CD4-positive, alpha-beta memory T cell (primary cell): ENCODE measurements at regions not wholly inside any gene's neighbourhood (a gene's known extent, or its start where the extent isn't known, plus 50 kb on each side); places are given as distances from the start of the nearest gene placed in this dataset.

Source experiments
- CTCF ChIA-PET: fragments of 350-600 bp; sonication (Branson Sonifier 250); formaldehyde crosslinking; loops from one replicate; lab custom pipeline; 2021; ENCODE audit warnings: inconsistent platforms; ENCODE audit not compliant: partially characterized antibody; lab: Charles Lee
- POLR2A ChIA-PET: fragments of 350-600 bp; sonication (Branson Sonifier 250); formaldehyde crosslinking; loops from one replicate; lab custom pipeline; 2021; ENCODE audit not compliant: partially characterized antibody; lab: Charles Lee
- DNase-seq, 5 donors: peaks; one replicate each; pipeline versions ENCODE4 v3.0.0 to v3.0.0-alpha.2; 2020 to 2022; ENCODE audit warnings: mixed read lengths in 1 of 5
- H3K27ac ChIP-seq: one replicate; pipeline ENCODE4 v1.7.0; 2013; ENCODE audit warnings: low read depth, low read length
- H3K27me3 ChIP-seq: 2 replicates; pipeline ENCODE4 v1.7.0; 2013; ENCODE audit warnings: mild to moderate bottlenecking, low read length, moderate library complexity; ENCODE audit not compliant: insufficient read depth
- H3K36me3 ChIP-seq: 2 replicates; pipeline ENCODE4 v1.7.0; 2013; ENCODE audit warnings: mild to moderate bottlenecking, low read length, moderate library complexity; ENCODE audit not compliant: insufficient read depth
- H3K4me1 ChIP-seq: 2 replicates; pipeline ENCODE4 v1.7.0; 2013; ENCODE audit warnings: mild to moderate bottlenecking, low read length, moderate library complexity; ENCODE audit not compliant: insufficient read depth
- H3K4me3 ChIP-seq, 2 donors: one replicate each; pipeline ENCODE4 v1.7.0; 2013; ENCODE audit warnings: low read length in 2 of 2, mild to moderate bottlenecking in 1 of 2
- H3K9me3 ChIP-seq, 2 donors: one replicate each; pipeline ENCODE4 v1.7.0; 2013; ENCODE audit warnings: low read length in 2 of 2, control low read depth in 1 of 2; ENCODE audit not compliant: control insufficient read depth in 1 of 2
- H3K27ac Mint-ChIP-seq, 7 donors: one replicate each; pipeline ENCODE4 v1.8.0; 2020 to 2021; ENCODE audit warnings: mixed read lengths in 7 of 7, mild to moderate bottlenecking in 6 of 7, inconsistent platforms in 3 of 7, moderate library complexity in 3 of 7
- H3K27me3 Mint-ChIP-seq, 2 donors: one replicate each; pipeline ENCODE4 v1.8.0; 2020 to 2021; ENCODE audit warnings: mixed read lengths in 2 of 2
- H3K36me3 Mint-ChIP-seq, 2 donors: one replicate each; pipeline ENCODE4 v1.8.0; 2020 to 2021; ENCODE audit warnings: mixed read lengths in 2 of 2, inconsistent platforms in 1 of 2, mild to moderate bottlenecking in 1 of 2
- H3K4me1 Mint-ChIP-seq, 4 donors: one replicate each; pipeline ENCODE4 v1.8.0; 2020 to 2021; ENCODE audit warnings: mixed read lengths in 4 of 4, mild to moderate bottlenecking in 1 of 4
- H3K4me3 Mint-ChIP-seq, 8 donors: one replicate each; pipeline ENCODE4 v1.8.0; 2020 to 2021; ENCODE audit warnings: mixed read lengths in 8 of 8, mild to moderate bottlenecking in 7 of 8, moderate library complexity in 6 of 8, inconsistent platforms in 3 of 8
- H3K9me3 Mint-ChIP-seq, 8 donors: one replicate each; pipeline ENCODE4 v1.8.0; 2020 to 2021; ENCODE audit warnings: mixed read lengths in 8 of 8, mild to moderate bottlenecking in 5 of 8, inconsistent platforms in 3 of 8, moderate library complexity in 1 of 8
- intact Hi-C: fragments of 100-400 bp; cut with micrococcal nuclease; formaldehyde crosslinking; loops from one replicate; pipeline ENCODE4 v1.15.1; 2023

GRCh38 chr10:132115732-132116131, 50.0 kb downstream of the JAKMIP3 start:
- peaks cover 3 to 5% of the 10 kb centered on the region in 2 donors for H3K27me3 Mint-ChIP-seq
- CTCF ChIA-PET = no interaction called here

GRCh38 chr10:132117146-132117545, 51.4 kb downstream of the JAKMIP3 start:
- Mint-ChIP-seq H3K4me3 (no peak overlapping the region), H3K27me3 (peaks cover 4 to 5% of the 10 kb centered on the region in 2 donors), H3K4me1 (no peaks in the 10 kb centered on the region), H3K27ac (no peak overlapping the region), H3K9me3 (peaks cover 0 to 3% (median 0%) of the 10 kb centered on the region in 8 donors), H3K36me3 (no peaks in the 10 kb centered on the region)
- intact Hi-C loops = no loop called here
- no peak overlapping the region for H3K27ac ChIP-seq
- no peaks in the 10 kb centered on the region for H3K4me1 ChIP-seq
- no peak for DNase-seq
- ChIA-PET CTCF (no interaction called here), POLR2A (no interaction called here)
- no peaks in the 10 kb centered on the region for H3K27me3 ChIP-seq
- H3K9me3 ChIP-seq = no peaks in the 10 kb centered on the region
- no peaks in the 10 kb centered on the region for H3K36me3 ChIP-seq
- no peak overlapping the region for H3K4me3 ChIP-seq

More at GRCh38 chr10:132115732-132116131, 50.0 kb downstream of the JAKMIP3 start:
- H3K36me3 Mint-ChIP-seq = no peaks in the 10 kb centered on the region
- Histone ChIP-seq H3K36me3 (no peaks in the 10 kb centered on the region), H3K4me1 (no peaks in the 10 kb centered on the region), H3K27me3 (no peaks in the 10 kb centered on the region), H3K4me3 (no peak overlapping the region), H3K9me3 (no peaks in the 10 kb centered on the region), H3K27ac (no peak overlapping the region)
- POLR2A ChIA-PET = no interaction called here
- H3K9me3 Mint-ChIP-seq = peaks cover 0 to 3% (median 0%) of the 10 kb centered on the region in 8 donors
- no peak overlapping the region for H3K27ac Mint-ChIP-seq
- no peak for DNase-seq
- intact Hi-C loops = no loop called here
- no peak overlapping the region for H3K4me3 Mint-ChIP-seq
- no peaks in the 10 kb centered on the region for H3K4me1 Mint-ChIP-seq

- Histone ChIP-seq H3K27ac (no peak overlapping the region), H3K27me3 (no peaks in the 10 kb centered on the region), H3K4me3 (no peak overlapping the region), H3K4me1 (no peaks in the 10 kb centered on the region), H3K36me3 (no peaks in the 10 kb centered on the region), H3K9me3 (no peaks in the 10 kb centered on the region)
- intact Hi-C loops = no loop called here
- H3K27me3 Mint-ChIP-seq = peaks cover 4 to 5% of the 10 kb centered on the region in 2 donors
- DNase-seq = no peak
- no peak overlapping the region for H3K27ac Mint-ChIP-seq
- POLR2A ChIA-PET = no interaction called here
- no peaks in the 10 kb centered on the region for H3K4me1 Mint-ChIP-seq
- H3K36me3 Mint-ChIP-seq = no peaks in the 10 kb centered on the region
- H3K9me3 Mint-ChIP-seq = peaks cover 0 to 3% (median 0%) of the 10 kb centered on the region in 8 donors
- H3K4me3 Mint-ChIP-seq = no peak overlapping the region
- CTCF ChIA-PET = no interaction called here
Measured at GRCh38 chr10:132117636-132118190, 52.0 kb downstream of the JAKMIP3 start.

GRCh38 chr10:132118366-132118765, 52.6 kb downstream of the JAKMIP3 start:
- ChIA-PET POLR2A (no interaction called here), CTCF (no interaction called here)
- Mint-ChIP-seq H3K9me3 (peaks cover 0 to 3% (median 0%) of the 10 kb centered on the region in 8 donors), H3K4me3 (no peak overlapping the region), H3K4me1 (no peaks in the 10 kb centered on the region), H3K27me3 (peaks cover 4 to 5% of the 10 kb centered on the region in 2 donors), H3K27ac (no peak overlapping the region), H3K36me3 (no peaks in the 10 kb centered on the region)
- H3K27me3 ChIP-seq = no peaks in the 10 kb centered on the region
- no peak overlapping the region for H3K4me3 ChIP-seq
- no peaks in the 10 kb centered on the region for H3K9me3 ChIP-seq
- H3K4me1 ChIP-seq = no peaks in the 10 kb centered on the region
- intact Hi-C loops = no loop called here
- DNase-seq = no peak
- no peak overlapping the region for H3K27ac ChIP-seq
- no peaks in the 10 kb centered on the region for H3K36me3 ChIP-seq

GRCh38 chr10:132120200-132120599, 54.5 kb downstream of the JAKMIP3 start:
- Mint-ChIP-seq H3K27ac (no peak overlapping the region), H3K4me1 (no peaks in the 10 kb centered on the region), H3K27me3 (peaks cover 6 to 7% of the 10 kb centered on the region in 2 donors), H3K9me3 (peaks cover 0 to 5% (median 0%) of the 10 kb centered on the region in 8 donors), H3K36me3 (no peaks in the 10 kb centered on the region), H3K4me3 (no peak overlapping the region)
- Histone ChIP-seq H3K9me3 (no peaks in the 10 kb centered on the region), H3K36me3 (no peaks in the 10 kb centered on the region), H3K4me3 (no peak overlapping the region), H3K27ac (no peak overlapping the region), H3K27me3 (no peaks in the 10 kb centered on the region), H3K4me1 (no peaks in the 10 kb centered on the region)
- intact Hi-C loops = no loop called here
- ChIA-PET CTCF (no interaction called here), POLR2A (no interaction called here)
- DNase-seq = no peak

- H3K4me3 Mint-ChIP-seq = no peak overlapping the region
- H3K27me3 ChIP-seq = no peaks in the 10 kb centered on the region
- no peaks in the 10 kb centered on the region for H3K4me1 ChIP-seq
- H3K36me3 ChIP-seq = no peaks in the 10 kb centered on the region
- ChIA-PET CTCF (no interaction called here), POLR2A (no interaction called here)
- no peaks in the 10 kb centered on the region for H3K4me1 Mint-ChIP-seq
- H3K27me3 Mint-ChIP-seq = peaks cover 6 to 7% of the 10 kb centered on the region in 2 donors
- no peaks in the 10 kb centered on the region for H3K9me3 ChIP-seq
- H3K36me3 Mint-ChIP-seq = no peaks in the 10 kb centered on the region
- no peak overlapping the region for H3K4me3 ChIP-seq
- peaks cover 0 to 5% (median 0%) of the 10 kb centered on the region in 8 donors for H3K9me3 Mint-ChIP-seq
- no peak overlapping the region for H3K27ac ChIP-seq
- H3K27ac Mint-ChIP-seq = no peak overlapping the region
- intact Hi-C loops = no loop called here
- DNase-seq = no peak
Measured at GRCh38 chr10:132120734-132121510, 55.2 kb downstream of the JAKMIP3 start.

- Mint-ChIP-seq H3K4me3 (no peak overlapping the region), H3K9me3 (peaks cover 0 to 2% (median 0%) of the 10 kb centered on the region in 8 donors), H3K27ac (no peak overlapping the region), H3K36me3 (no peaks in the 10 kb centered on the region), H3K4me1 (no peaks in the 10 kb centered on the region), H3K27me3 (peaks cover 6 to 7% of the 10 kb centered on the region in 2 donors)
- Histone ChIP-seq H3K4me1 (no peaks in the 10 kb centered on the region), H3K4me3 (no peak overlapping the region), H3K9me3 (no peaks in the 10 kb centered on the region), H3K27ac (no peak overlapping the region), H3K36me3 (no peaks in the 10 kb centered on the region), H3K27me3 (no peaks in the 10 kb centered on the region)
- no peak for DNase-seq
- ChIA-PET POLR2A (no interaction called here), CTCF (no interaction called here)
- intact Hi-C loops = no loop called here
Measured at GRCh38 chr10:132121511-132121830, 55.7 kb downstream of the JAKMIP3 start.
